H1 (cell line): ENCODE measurements at regions not wholly inside any gene's neighbourhood (a gene's known extent, or its start where the extent isn't known, plus 50 kb on each side); places are given as distances from the start of the nearest gene placed in this dataset.

Experiments used
- CTCF ChIA-PET: fragments of 300-600 bp; sonication (Branson Sonifier 250); formaldehyde crosslinking; loops from one replicate; lab custom pipeline; 2021; ENCODE audit not compliant: partially characterized antibody; lab: Charles Lee
- POLR2A ChIA-PET: fragments of 300-600 bp; sonication (Branson Sonifier 250); formaldehyde crosslinking; loops from one replicate; lab custom pipeline; 2021; ENCODE audit warnings: inconsistent platforms; ENCODE audit not compliant: partially characterized antibody; lab: Charles Lee
- DNase-seq, 2 experiments: peaks; one replicate each; pipeline versions ENCODE4 v3.0.0 to v3.0.0-alpha.2; 2010 to 2022; ENCODE audit warnings: low spot score in 2 of 2, low read depth in 1 of 2, mixed read lengths in 1 of 2
- FAIRE-seq: peaks from 2 replicates; lab custom pipeline; 2011; peaks lifted over from hg19 to GRCh38; lab: Jason Lieb, UNC
- H2AFZ ChIP-seq: 2 replicates; pipeline ENCODE4 v1.8.1; 2012; ENCODE audit warnings: low read length, inconsistent platforms
- H2AK5ac ChIP-seq: 2 replicates; pipeline ENCODE4 v1.6.1; 2013; ENCODE audit warnings: low read depth, low read length
- H2BK120ac ChIP-seq: replicated peaks from 2 replicates; pipeline ENCODE3; 2013; ENCODE audit warnings: low read depth, low read length, inconsistent platforms
- H2BK12ac ChIP-seq: 2 replicates; pipeline ENCODE4 v1.6.1; 2013; ENCODE audit warnings: low read depth, low read length
- H2BK15ac ChIP-seq: 2 replicates; pipeline ENCODE4 v1.6.1; 2013; ENCODE audit warnings: low read length
- H2BK20ac ChIP-seq: 2 replicates; pipeline ENCODE4 v1.6.1; 2013; ENCODE audit warnings: low read length
- H2BK5ac ChIP-seq: 2 replicates; pipeline ENCODE4 v1.6.1; 2013; ENCODE audit warnings: low read depth, low read length
- H3K14ac ChIP-seq: 2 replicates; pipeline ENCODE4 v1.6.1; 2013; ENCODE audit warnings: inconsistent platforms; ENCODE audit not compliant: insufficient read length
- H3K18ac ChIP-seq: 2 replicates; pipeline ENCODE4 v1.6.1; 2013; ENCODE audit warnings: low read length; ENCODE audit errors: extremely low read depth
- H3K23ac ChIP-seq: 2 replicates; pipeline ENCODE4 v1.6.1; 2013; ENCODE audit warnings: inconsistent platforms; ENCODE audit not compliant: insufficient read length
- H3K23me2 ChIP-seq: 2 replicates; pipeline ENCODE4 v1.6.1; 2013; ENCODE audit warnings: low read depth, low read length
- H3K27ac ChIP-seq: 2 replicates; pipeline ENCODE4 v1.6.1; 2011; ENCODE audit warnings: low read depth, low read length, inconsistent platforms
- H3K27me3 ChIP-seq, 4 experiments: replicated peaks in 1 of 4; 1 replicate in 1 of 4; 2 replicates in 3 of 4; pipeline versions ENCODE4 v1.6.1 to v1.8.1; 2011 to 2013; ENCODE audit warnings: low read length in 3 of 4, mild to moderate bottlenecking in 3 of 4, inconsistent platforms in 2 of 4, mixed read lengths in 2 of 4, moderate library complexity in 1 of 4; ENCODE audit not compliant: control insufficient read depth in 3 of 4, insufficient read depth in 3 of 4; ENCODE audit errors: extremely low read depth in 1 of 4
- H3K36me3 ChIP-seq, 4 experiments: 2 replicates each; pipeline versions ENCODE4 v1.6.1 to v1.8.1; 2011 to 2013; ENCODE audit warnings: mild to moderate bottlenecking in 4 of 4, low read length in 3 of 4, moderate library complexity in 2 of 4, control low read depth in 1 of 4, inconsistent platforms in 1 of 4; ENCODE audit not compliant: insufficient read depth in 4 of 4, control insufficient read depth in 2 of 4
- H3K4ac ChIP-seq: replicated peaks from 2 replicates; pipeline ENCODE3; 2013; ENCODE audit warnings: low read length, low read depth, mixed read lengths, inconsistent platforms; ENCODE audit not compliant: insufficient read length
- H3K4me1 ChIP-seq, 4 experiments: replicated peaks in 1 of 4; 1 replicate in 1 of 4; 2 replicates in 3 of 4; pipeline versions ENCODE4 v1.6.1 to v1.8.1; 2011 to 2013; ENCODE audit warnings: low read length in 3 of 4, inconsistent platforms in 2 of 4, mixed read lengths in 1 of 4; ENCODE audit not compliant: insufficient read depth in 4 of 4, control insufficient read depth in 3 of 4
- H3K4me2 ChIP-seq, 2 experiments: 2 replicates each; pipeline versions ENCODE4 v1.6.1 to v1.8.1; 2011 to 2013; ENCODE audit warnings: low read depth in 2 of 2, low read length in 2 of 2, control low read depth in 1 of 2, inconsistent platforms in 1 of 2, mild to moderate bottlenecking in 1 of 2; ENCODE audit not compliant: insufficient read depth in 1 of 2
- H3K4me3 ChIP-seq, 4 experiments: fragments of 200-600, 300-600 bp in 1 of 4; sonication (generic), shearing (Covaris generic), sonication (Bioruptor Twin) in 1 of 4; 2 replicates each; pipeline versions ENCODE4 v1.5.1 to v1.8.1; 2011 to 2016; ENCODE audit warnings: low read length in 4 of 4, low read depth in 3 of 4, control low read depth in 2 of 4, inconsistent platforms in 2 of 4, mild to moderate bottlenecking in 2 of 4, mixed read lengths in 1 of 4, moderate library complexity in 1 of 4; ENCODE audit not compliant: insufficient read depth in 2 of 4; ENCODE audit errors: extremely low read depth in 1 of 4
- H3K56ac ChIP-seq: replicated peaks from 2 replicates; pipeline ENCODE3; 2013; ENCODE audit warnings: low read depth, mild to moderate bottlenecking, mixed read lengths, low read length, inconsistent platforms; ENCODE audit not compliant: insufficient read length
- H3K79me1 ChIP-seq: 2 replicates; pipeline ENCODE4 v1.6.1; 2013; ENCODE audit warnings: low read depth, low read length, control low read depth
- H3K79me2 ChIP-seq, 2 experiments: 2 replicates each; pipeline versions ENCODE4 v1.6.1 to v1.8.1; 2012 to 2013; ENCODE audit warnings: low read length in 2 of 2, mild to moderate bottlenecking in 2 of 2, inconsistent platforms in 1 of 2; ENCODE audit not compliant: insufficient read depth in 2 of 2, control insufficient read depth in 1 of 2
- H3K9ac ChIP-seq, 4 experiments: replicated peaks in 1 of 4; 1 replicate in 1 of 4; 2 replicates in 3 of 4; pipeline versions ENCODE4 v1.6.1 to v1.8.1; 2011 to 2013; ENCODE audit warnings: low read depth in 3 of 4, low read length in 3 of 4, control low read depth in 2 of 4, mild to moderate bottlenecking in 2 of 4, moderate library complexity in 2 of 4, inconsistent platforms in 1 of 4; ENCODE audit errors: extremely low read depth in 1 of 4
- H3K9me3 ChIP-seq, 2 experiments: 2 replicates each; pipeline versions ENCODE4 v1.6.1 to v1.8.1; 2012 to 2013; ENCODE audit warnings: mild to moderate bottlenecking in 2 of 2, moderate library complexity in 2 of 2, control low read depth in 1 of 2, inconsistent platforms in 1 of 2, low read depth in 1 of 2, low read length in 1 of 2, mixed read lengths in 1 of 2; ENCODE audit not compliant: insufficient read depth in 2 of 2
- H4K20me1 ChIP-seq, 2 experiments: replicated peaks in 1 of 2; 2 replicates each; pipeline versions ENCODE3 to v1.8.1; 2011 to 2013; ENCODE audit warnings: inconsistent platforms in 2 of 2, low read length in 2 of 2, mild to moderate bottlenecking in 1 of 2; ENCODE audit not compliant: insufficient read depth in 2 of 2, control insufficient read depth in 1 of 2
- H4K5ac ChIP-seq: 2 replicates; pipeline ENCODE4 v1.6.1; 2013; ENCODE audit warnings: low read length, low read depth, mixed read lengths, inconsistent platforms; ENCODE audit not compliant: insufficient read length
- H4K8ac ChIP-seq: 2 replicates; pipeline ENCODE4 v1.8.0; 2013; ENCODE audit warnings: mild to moderate bottlenecking, moderate library complexity, low read length, inconsistent platforms; ENCODE audit not compliant: insufficient read depth; ENCODE audit errors: extremely low read depth
- H4K91ac ChIP-seq: replicated peaks from 2 replicates; pipeline ENCODE3; 2013; ENCODE audit warnings: low read length, mixed read lengths, inconsistent platforms; ENCODE audit not compliant: insufficient read length
- BCL11A ChIP-seq, 2 experiments: IDR thresholded peaks; one replicate each; pipeline ENCODE4 v1.6.1; 2011; ENCODE audit warnings: low read depth in 2 of 2, low read length in 2 of 2, mild to moderate bottlenecking in 2 of 2
- BRCA1 ChIP-seq: IDR thresholded peaks from 2 replicates; pipeline ENCODE4 v1.6.1; 2012; ENCODE audit warnings: low read depth, low read length, improper control_type of control experiment
- CBX8 ChIP-seq: fragments of 300-800, 300-1000 bp; sonication (generic); IDR thresholded peaks from 2 replicates; pipeline ENCODE4 v1.7.1; 2016; ENCODE audit warnings: low read depth, low read length, borderline replicate concordance
- CREB1 ChIP-seq: IDR thresholded peaks from 2 replicates; pipeline ENCODE4 v1.6.1; 2012; ENCODE audit warnings: inconsistent platforms
- CTBP2 ChIP-seq: IDR thresholded peaks from 2 replicates; pipeline ENCODE4 v1.7.0; 2011; ENCODE audit warnings: borderline replicate concordance, mild to moderate bottlenecking, moderate library complexity, mixed read lengths, low read length; ENCODE audit not compliant: insufficient read depth, insufficient read length
- E2F6 ChIP-seq: IDR thresholded peaks from 2 replicates; pipeline ENCODE4 v1.6.1; 2012; ENCODE audit warnings: inconsistent platforms
- EGR1 ChIP-seq: IDR thresholded peaks from 2 replicates; pipeline ENCODE4 v1.6.1; 2011; ENCODE audit warnings: low read depth, low read length, borderline replicate concordance
- HDAC2 ChIP-seq, 2 experiments: fragments of 300-600 bp in 1 of 2; sonication (generic) in 1 of 2; IDR thresholded peaks; 2 replicates each; pipeline ENCODE4 v1.6.1; 2011 to 2012; ENCODE audit warnings: low read depth in 2 of 2, low read length in 2 of 2, mild to moderate bottlenecking in 2 of 2, moderate library complexity in 2 of 2, borderline replicate concordance in 1 of 2, inconsistent platforms in 1 of 2
- JUND ChIP-seq: IDR thresholded peaks from 2 replicates; pipeline ENCODE4 v1.6.1; 2011; ENCODE audit warnings: mild to moderate bottlenecking, improper control_type of control experiment, low read length
- KDM4A ChIP-seq: IDR thresholded peaks from one replicate; pipeline ENCODE4 v1.7.1; 2012; ENCODE audit warnings: low read depth, mild to moderate bottlenecking, moderate library complexity, low read length, inconsistent platforms; ENCODE audit not compliant: severe bottlenecking
- RAD21 ChIP-seq, 2 experiments: IDR thresholded peaks in 1 of 2; conservative IDR thresholded peaks in 1 of 2; 2 replicates each; pipeline ENCODE4 v1.6.1; 2011; ENCODE audit warnings: low read depth in 2 of 2, low read length in 2 of 2, improper control_type of control experiment in 1 of 2, inconsistent platforms in 1 of 2, mild to moderate bottlenecking in 1 of 2, moderate library complexity in 1 of 2
- RFX5 ChIP-seq: IDR thresholded peaks from 2 replicates; pipeline ENCODE4 v1.6.1; 2011; ENCODE audit warnings: low read depth, low read length, improper control_type of control experiment, borderline replicate concordance
- SUZ12 ChIP-seq: fragments of 200-600 bp; sonication (generic); IDR thresholded peaks from 2 replicates; pipeline ENCODE4 v1.6.1; 2012; ENCODE audit warnings: mild to moderate bottlenecking, inconsistent platforms, low read length, moderate library complexity, mixed read lengths
- TCF12 ChIP-seq: IDR thresholded peaks from 2 replicates; pipeline ENCODE4 v1.6.1; 2011; ENCODE audit warnings: low read depth, mild to moderate bottlenecking, low read length
- WGBS, 2 experiments: shearing (Covaris generic) in 1 of 2; methylation state at CpG; one replicate each; pipeline versions ENCODE4 v1.1.6 to v1.1.7; 2013 to 2015; ENCODE audit warnings: low lambda C conversion rate in 2 of 2, mixed read lengths in 2 of 2, inconsistent platforms in 1 of 2, low coverage in 1 of 2, missing lambda C conversion rate in 1 of 2; ENCODE audit not compliant: insufficient replicate concordance in 2 of 2, insufficient coverage in 1 of 2, insufficient read length in 1 of 2; ENCODE audit errors: extremely low coverage in 1 of 2, missing lambda C conversion rate in 1 of 2; 5-methylcytosine and 5-hydroxymethylcytosine counted together

DNA sequence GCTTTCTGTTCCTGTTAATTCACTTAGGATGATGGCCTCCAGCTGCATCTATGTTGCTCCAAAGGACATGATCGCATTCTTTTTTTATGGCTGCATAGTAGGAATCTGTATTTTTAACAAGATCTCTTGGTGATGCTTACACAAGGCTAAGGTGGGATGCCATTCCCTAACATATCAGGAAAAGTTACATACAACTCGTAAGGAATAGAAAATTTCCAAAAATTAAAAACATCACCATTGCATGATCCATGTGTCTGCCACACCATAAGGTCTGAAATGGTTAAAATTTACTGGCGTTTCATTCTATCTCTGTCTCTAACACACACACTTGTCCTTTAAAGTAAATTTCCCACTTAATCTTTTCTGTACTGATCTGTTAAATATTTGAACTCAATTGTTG lies 608.4 kb downstream of the PRELID2 start:
- H2BK15ac ChIP-seq: no peak overlapping the region
- no peak for DNase-seq
- H3K23me2 ChIP-seq: no peaks in the 10 kb centered on the region
- H2BK12ac ChIP-seq: no peak overlapping the region
- H3K4me2 ChIP-seq: no peak overlapping the region
- no peak overlapping the region for H3K27ac ChIP-seq
- no peak overlapping the region for H3K4ac ChIP-seq
- no peak overlapping the region for H3K9ac ChIP-seq
- no peak overlapping the region for H3K14ac ChIP-seq
- ChIA-PET CTCF (interaction anchor here (1.0 kb wide), 1 partner anchor 11 kb away, joined by 7 read pairs; no protein-coding TSS in a partner anchor), POLR2A (no interaction called here)
- no peak overlapping the region for H4K5ac ChIP-seq
- H3K36me3 ChIP-seq: no peaks in the 10 kb centered on the region
- H3K18ac ChIP-seq: no peak overlapping the region
- H3K56ac ChIP-seq: no peak overlapping the region
- no peak overlapping the region for H3K4me3 ChIP-seq
- H4K8ac ChIP-seq: no peak overlapping the region
- no peak for FAIRE-seq
- no peak overlapping the region for H2BK120ac ChIP-seq
- H3K79me2 ChIP-seq: no peaks in the 10 kb centered on the region
- H4K91ac ChIP-seq: no peak overlapping the region
- no peak overlapping the region for H2AK5ac ChIP-seq
- no peak overlapping the region for H3K23ac ChIP-seq
- H2BK5ac ChIP-seq: no peak overlapping the region
- H2BK20ac ChIP-seq: no peak overlapping the region
- no peaks in the 10 kb centered on the region for H4K20me1 ChIP-seq
- H3K79me1 ChIP-seq: no peaks in the 10 kb centered on the region
- H3K9me3 ChIP-seq: no peaks in the 10 kb centered on the region
- H3K27me3 ChIP-seq: no peaks in the 10 kb centered on the region
- WGBS, 2 experiments: 90% methylated on average over 3 of the region's 3 CpGs; no CpG with 5 or more reads in 1 of the 2 experiments
- no peaks in the 10 kb centered on the region for H3K4me1 ChIP-seq
- H2AFZ ChIP-seq: no peak overlapping the region
- TF ChIP-seq BRCA1 (no peak), RFX5 (no peak), EGR1 (no peak), RAD21 (IDR thresholded peaks at IDR 0.05 in 1 of 2, conservative IDR thresholded peaks at IDR 0.05 in 1 of 2; ENCODE audit: low read depth in 2 of 2, low read length in 2 of 2) (no peak), CREB1 (no peak), HDAC2 (IDR thresholded peaks at IDR 0.05; ENCODE audit: borderline replicate concordance in 1 of 2, low read depth in 2 of 2, low read length in 2 of 2) (no peak), E2F6 (no peak), CTBP2 (no peak), TCF12 (no peak), BCL11A (IDR thresholded peaks at IDR 0.05; ENCODE audit: low read depth in 2 of 2, low read length in 2 of 2) (no peak), JUND (no peak), CBX8 (no peak), SUZ12 (no peak), KDM4A (no peak)
